Sigmoid colon (tissue), 6 donors: ENCODE measurements at regions not wholly inside any gene's neighbourhood (a gene's known extent, or its start where the extent isn't known, plus 50 kb on each side); places are given as distances from the start of the nearest gene placed in this dataset.
"Not testable (repeated sequence)": the region's sequence is repeated elsewhere in the genome, so short reads cannot be mapped to it uniquely, and the experiment has no call there.

Experiments
- DNase-seq: peaks from one replicate; pipeline ENCODE4 v3.0.0-alpha.2; 2019
- H3K27ac ChIP-seq, 4 donors: fragments of 200-600 bp; sonication (generic); one replicate each; pipeline ENCODE4 v1.5.1; 2016 to 2019; ENCODE audit warnings: mild to moderate bottlenecking in 1 of 4
- H3K27me3 ChIP-seq, 3 donors: fragments of 200-600 bp; sonication (generic); one replicate each; pipeline ENCODE4 v1.5.1; 2019; ENCODE audit warnings: mild to moderate bottlenecking in 1 of 3
- H3K36me3 ChIP-seq, 4 donors: fragments of 200-600 bp; sonication (generic); one replicate each; pipeline ENCODE4 v1.5.1; 2016 to 2019
- H3K4me1 ChIP-seq, 4 donors: fragments of 200-600 bp; sonication (generic); one replicate each; pipeline ENCODE4 v1.5.1; 2017 to 2019
- H3K4me3 ChIP-seq, 4 donors: fragments of 200-600 bp; sonication (generic); one replicate each; pipeline ENCODE4 v1.5.1; 2017 to 2019; ENCODE audit warnings: mild to moderate bottlenecking in 2 of 4, moderate library complexity in 1 of 4
- H3K9me3 ChIP-seq, 4 donors: fragments of 200-600 bp in 3 of 4; sonication (generic) in 3 of 4; one replicate each; pipeline versions ENCODE4 v1.5.1 to v1.6.1; 2013 to 2019
- CTCF ChIP-seq, 4 experiments: fragments of 450-650 bp in 3 of 4; fragments of 200-600 bp in 1 of 4; IDR thresholded peaks; one replicate each; pipeline ENCODE4 v1.5.1; 2016 to 2019; ENCODE audit warnings: antibody characterized with exemption in 4 of 4, mild to moderate bottlenecking in 3 of 4, moderate library complexity in 2 of 4
- WGBS, 2 donors: extraction: QIAGEN DNeasy Blood & Tissue Kit; methylation state at CpG; one replicate each; pipeline ENCODE4 v1.1.7; 2013; 5-methylcytosine and 5-hydroxymethylcytosine counted together
- intact Hi-C: fragments of 100-400 bp; cut with DNase I; formaldehyde crosslinking; loops from one replicate; pipeline ENCODE4 v1.15.1; 2023
- donor health status: healthy with polysubstance abuse.
- donor health status: healthy.

GRCh38 chrX:89757767-89758166 lies 163.9 kb upstream of the TGIF2LX start:
- peak in 1 of 4 experiments; percentile 22 for TF ChIP-seq CTCF (IDR thresholded peaks at IDR 0.05)
- H3K9me3 ChIP-seq, intact Hi-C loops, H3K27me3 ChIP-seq, H3K4me1 ChIP-seq, H3K36me3 ChIP-seq, H3K27ac ChIP-seq, H3K4me3 ChIP-seq, DNase-seq: not testable (repeated sequence)
- 0% methylated on average over 1 of the region's 1 CpG for WGBS, 2 donors

GRCh38 chrX:89759076-89759685 lies 162.5 kb upstream of the TGIF2LX start:
- H3K27ac ChIP-seq, H3K9me3 ChIP-seq, DNase-seq, H3K4me1 ChIP-seq, H3K4me3 ChIP-seq, intact Hi-C loops, H3K36me3 ChIP-seq, H3K27me3 ChIP-seq: not testable (repeated sequence)
- WGBS, 2 donors, result 89 to 93% methylated on average over 5 of the region's 5 CpGs

GRCh38 chrX:89771639-89772038 lies 150.1 kb upstream of the TGIF2LX start:
- DNase-seq, H3K9me3 ChIP-seq, intact Hi-C loops, H3K27me3 ChIP-seq, H3K4me3 ChIP-seq, H3K27ac ChIP-seq, H3K4me1 ChIP-seq, H3K36me3 ChIP-seq: not testable (repeated sequence)
- 47 to 79% methylated on average over 3 of the region's 3 CpGs for WGBS, 2 donors

GRCh38 chrX:89811440-89811839 lies 110.3 kb upstream of the TGIF2LX start:
- WGBS, 2 donors, result 86 to 92% methylated on average over 3 of the region's 3 CpGs
- intact Hi-C loops, result not testable (repeated sequence)

GRCh38 chrX:89839723-89840122 lies 82.0 kb upstream of the TGIF2LX start:
- H3K36me3 ChIP-seq, H3K4me3 ChIP-seq, H3K27ac ChIP-seq, intact Hi-C loops, DNase-seq, H3K4me1 ChIP-seq, H3K27me3 ChIP-seq, H3K9me3 ChIP-seq: not testable (repeated sequence)
- WGBS, 2 donors, result 85 to 93% methylated on average over 6 of the region's 6 CpGs

More at GRCh38 chrX:89811440-89811839, 110.3 kb upstream of the TGIF2LX start:
- H3K27ac ChIP-seq, H3K9me3 ChIP-seq, H3K36me3 ChIP-seq, H3K4me3 ChIP-seq, H3K4me1 ChIP-seq, H3K27me3 ChIP-seq, DNase-seq: not testable (repeated sequence)

GRCh38 chrX:89871662-89872061 lies 50.0 kb upstream of the TGIF2LX start:
- H3K27me3 ChIP-seq, DNase-seq, intact Hi-C loops: not testable (repeated sequence)

More at GRCh38 chrX:89871662-89872061, 50.0 kb upstream of the TGIF2LX start:
- not testable (repeated sequence) for H3K27ac ChIP-seq, H3K36me3 ChIP-seq, H3K9me3 ChIP-seq, H3K4me1 ChIP-seq, H3K4me3 ChIP-seq
- 34 to 44% methylated on average over 4 of the region's 4 CpGs for WGBS, 2 donors
